ENCODE measurements at regions not wholly inside any gene's neighbourhood (a gene's known extent, or its start where the extent isn't known, plus 50 kb on each side); places are given as distances from the start of the nearest gene placed in this dataset.
"Not testable (repeated sequence)": the region's sequence is repeated elsewhere in the genome, so short reads cannot be mapped to it uniquely, and the experiment has no call there.

DNA sequence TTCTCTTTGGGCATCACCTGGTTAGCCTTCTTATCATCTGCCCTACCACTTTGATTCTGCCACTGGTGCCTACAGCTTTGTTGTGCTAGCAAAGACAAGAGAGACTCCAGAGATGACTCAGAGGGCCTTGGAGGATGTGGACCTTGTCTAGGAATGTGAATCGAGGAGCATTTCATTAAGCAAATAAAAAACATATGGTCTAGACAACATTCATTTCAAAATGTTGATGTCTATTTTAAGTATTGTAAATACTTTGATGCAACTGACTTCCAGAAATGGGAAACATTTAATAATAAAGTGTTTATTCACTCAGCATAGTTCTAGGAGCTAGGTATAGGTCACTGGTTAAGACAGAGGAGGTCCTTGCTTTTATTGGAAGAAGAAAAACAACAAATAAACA is 195.5 kb downstream of the CDCA7 start:
- DNase-seq, result no peak

DNA sequence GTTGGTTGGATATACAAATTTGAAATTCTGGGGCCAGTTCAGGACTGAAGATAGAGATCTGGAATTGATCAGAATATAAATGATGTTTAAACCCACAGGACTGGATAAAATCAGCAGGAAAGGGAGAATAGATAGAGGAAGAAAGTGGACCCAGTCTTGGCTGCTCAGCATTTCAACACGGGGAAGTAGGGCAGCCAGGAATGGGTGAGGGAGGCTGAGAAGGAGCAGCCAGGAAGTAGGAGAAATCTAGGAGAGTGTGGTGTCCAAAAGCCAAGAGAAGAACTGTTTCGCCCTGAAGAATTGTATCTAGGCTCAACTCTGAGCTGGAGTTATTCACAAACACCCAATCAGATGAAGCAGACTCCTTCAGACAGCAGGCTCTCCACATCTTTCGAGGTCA is 197.9 kb downstream of the CDCA7 start:
- DNase-seq, result no peak

DNA sequence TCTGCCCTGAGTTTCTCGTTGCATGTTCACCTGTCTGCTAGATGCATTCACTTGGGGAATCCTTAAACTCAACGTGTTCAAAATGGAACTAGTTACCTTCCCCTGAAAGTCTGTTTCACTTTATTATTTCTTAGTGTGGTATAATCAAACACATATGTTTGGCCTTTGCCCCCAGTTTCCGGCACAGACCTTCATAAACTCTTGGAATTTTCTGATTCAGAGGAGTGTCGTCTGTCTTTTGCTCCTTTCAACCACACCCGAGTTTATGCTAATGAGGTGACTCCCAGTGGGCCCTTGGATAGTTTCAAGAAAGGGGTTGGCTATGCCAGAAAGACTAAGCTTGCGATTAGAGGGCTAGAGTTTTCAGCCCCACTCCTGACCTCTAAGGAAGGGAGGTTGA is 198.9 kb downstream of the CDCA7 start:
- no peak for DNase-seq

DNA sequence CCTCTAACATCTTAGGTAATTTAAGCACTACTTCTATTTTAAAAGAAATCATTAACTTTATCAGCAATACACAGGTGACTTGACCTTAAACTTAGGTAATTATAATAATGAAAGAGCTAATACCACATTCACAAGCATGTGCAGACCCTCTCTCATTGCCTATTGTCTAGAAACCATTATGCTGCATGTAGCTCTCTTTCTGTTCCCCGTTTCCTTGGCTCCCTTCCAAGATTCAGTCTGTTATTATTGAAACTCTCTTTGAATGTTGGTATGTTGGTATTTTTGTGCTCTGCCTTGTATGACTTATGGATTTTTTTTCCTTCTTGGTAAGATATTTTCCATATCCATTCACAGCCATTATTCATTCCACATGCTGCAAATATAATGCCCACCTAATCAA is 201.2 kb downstream of the CDCA7 start:
- no peak for DNase-seq

DNA sequence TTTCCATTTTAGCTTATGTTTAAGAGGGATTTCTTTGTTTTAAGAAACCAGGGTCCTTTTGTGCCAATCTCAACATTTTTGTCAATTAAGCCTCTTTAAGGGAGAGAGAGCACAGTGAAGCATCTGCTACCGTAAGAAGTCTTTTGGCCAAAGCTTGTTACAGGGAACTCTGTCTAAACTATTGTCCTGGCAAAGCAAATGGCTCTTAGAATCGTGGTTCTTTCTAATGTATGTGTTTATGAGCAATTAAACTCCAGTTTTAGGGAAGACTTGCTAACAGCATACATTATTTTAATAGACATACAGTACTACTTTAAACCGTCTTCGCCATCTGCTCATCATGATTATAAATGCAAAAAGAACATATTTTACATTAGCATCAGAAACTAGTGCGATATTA is 202.1 kb downstream of the CDCA7 start:
- no peak for DNase-seq

DNA sequence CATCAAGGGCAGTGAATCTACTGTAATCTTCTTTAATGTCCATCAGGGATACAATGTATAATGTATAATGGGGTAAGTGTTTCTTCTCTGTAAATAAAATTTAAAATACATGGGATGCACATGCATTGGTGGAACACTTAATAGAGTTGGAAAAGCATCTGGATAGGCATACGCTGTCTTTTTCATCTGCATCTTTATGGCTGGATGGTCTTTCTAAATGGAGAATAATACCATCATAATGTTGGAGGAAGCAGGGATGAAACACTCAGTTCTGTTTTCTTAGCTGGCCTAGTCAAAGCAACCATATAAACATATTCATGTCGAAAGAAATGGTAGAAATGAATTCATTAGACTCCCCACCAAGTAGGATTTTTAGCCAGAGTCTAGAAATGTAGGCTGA is 202.8 kb downstream of the CDCA7 start:
- no peak for DNase-seq

DNA sequence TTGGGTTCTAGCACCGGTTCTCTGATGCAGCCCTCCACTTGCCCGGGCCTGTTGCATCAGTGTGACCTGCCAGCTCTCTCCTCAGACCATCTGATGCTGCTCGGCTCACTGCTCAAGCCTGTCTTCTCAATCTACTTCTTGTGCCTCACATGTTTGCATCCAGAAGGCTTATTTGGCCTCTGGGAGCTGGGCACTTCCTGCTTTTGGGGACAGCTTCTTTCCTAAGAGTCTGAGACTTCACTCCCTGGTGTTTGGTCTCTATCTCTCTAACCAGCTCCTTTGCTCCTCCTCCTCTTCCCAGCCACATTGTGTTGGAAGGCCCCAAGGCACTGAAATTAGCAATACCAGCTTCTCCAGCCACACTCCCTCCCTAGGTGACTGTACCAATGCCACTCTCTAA is 212.8 kb downstream of the CDCA7 start:
- DNase-seq, result no peak

DNA sequence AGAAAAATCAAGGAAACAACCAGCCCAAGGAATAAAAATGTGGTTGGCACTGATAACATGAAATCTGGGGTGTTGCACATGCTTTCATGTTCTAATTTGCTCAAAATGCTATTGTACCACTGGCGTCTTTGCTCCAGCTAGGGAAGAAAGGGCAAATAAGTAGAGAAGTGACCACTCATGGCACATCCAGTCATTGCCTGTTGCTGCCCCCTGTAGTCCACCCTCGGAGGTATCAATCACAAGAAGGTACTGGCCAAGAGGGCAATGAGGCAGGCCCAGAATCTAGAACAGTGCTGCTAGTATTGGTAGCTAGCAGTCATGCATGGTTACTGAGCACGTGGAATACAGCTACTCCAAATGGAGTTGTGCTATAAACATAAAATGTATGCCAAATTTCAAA is 213.4 kb downstream of the CDCA7 start:
- no peak for DNase-seq

DNA sequence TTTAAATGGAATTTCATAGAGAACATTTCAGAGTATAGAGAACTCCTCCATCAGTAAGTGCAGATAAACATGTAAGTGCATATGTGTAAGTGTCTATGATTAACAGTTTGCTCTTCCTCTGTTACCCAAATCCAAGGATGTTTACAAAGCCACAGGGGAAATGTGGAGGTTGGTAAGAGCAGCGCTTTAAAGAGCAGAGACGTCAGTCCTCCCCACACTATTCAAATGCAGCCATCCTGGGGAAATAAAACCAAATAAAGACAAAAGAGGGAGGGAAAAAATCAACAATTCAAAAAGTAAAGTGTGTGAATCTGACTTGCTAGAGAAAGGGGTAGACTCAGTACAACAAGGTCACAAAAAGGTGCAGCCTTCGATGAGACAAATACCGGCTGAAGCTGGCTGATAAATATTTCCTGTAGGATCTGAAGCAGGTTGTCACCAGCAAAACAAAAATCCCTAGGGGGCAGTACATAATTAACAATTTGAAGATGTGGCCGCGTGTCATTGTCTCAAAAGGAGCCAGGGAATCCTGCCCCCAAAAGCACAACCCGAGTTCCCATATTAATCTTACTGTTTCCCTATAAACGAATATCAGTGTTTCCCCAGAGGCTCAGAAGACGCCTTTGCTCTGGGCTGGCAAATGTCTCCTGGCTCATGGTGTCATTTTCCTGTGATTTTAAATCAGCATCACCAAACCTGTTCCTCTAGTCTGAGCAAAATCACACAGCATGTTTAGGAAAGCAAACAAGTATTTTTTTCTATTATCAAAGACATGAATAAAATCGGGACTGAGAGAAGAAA is 216.5 kb downstream of the CDCA7 start:
- DNase-seq, result no peak

DNA sequence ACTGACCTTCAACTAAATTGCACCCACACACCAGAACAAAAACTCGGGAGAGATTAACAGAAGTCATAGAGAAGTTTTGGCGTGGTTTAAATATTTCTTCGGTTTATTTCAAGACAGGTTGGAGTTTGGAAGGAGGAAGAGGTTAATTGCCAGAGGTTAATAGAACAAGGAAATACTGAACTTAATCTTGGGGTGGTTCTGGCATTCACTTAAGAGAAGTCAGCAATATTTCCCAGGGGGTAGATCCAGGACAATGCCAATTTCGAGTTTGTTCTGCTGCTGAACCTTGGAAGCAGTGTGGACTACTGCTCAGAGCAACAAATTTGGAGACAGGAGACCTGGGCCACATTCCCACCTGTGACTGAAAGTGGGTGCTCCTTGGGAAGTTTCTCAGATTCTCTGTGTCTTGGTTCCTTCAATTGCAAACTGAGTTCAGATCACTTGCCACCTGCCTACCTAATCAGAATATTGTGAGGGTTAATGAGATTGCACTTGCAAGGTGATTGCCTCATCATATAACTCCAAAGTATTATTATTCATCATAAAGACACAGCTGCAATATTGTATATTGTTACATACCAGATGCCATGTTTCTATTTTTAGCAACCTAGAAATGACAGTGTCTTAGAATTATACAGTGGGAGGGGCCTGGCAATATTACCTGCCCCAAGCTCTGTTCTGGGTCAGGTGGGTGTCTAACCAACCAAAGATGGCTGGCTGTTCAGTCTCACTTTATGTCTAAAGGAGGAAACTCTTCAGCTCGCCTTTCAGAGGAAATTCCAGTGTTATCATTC is 217.4 kb downstream of the CDCA7 start:
- DNase-seq, result no peak

DNA sequence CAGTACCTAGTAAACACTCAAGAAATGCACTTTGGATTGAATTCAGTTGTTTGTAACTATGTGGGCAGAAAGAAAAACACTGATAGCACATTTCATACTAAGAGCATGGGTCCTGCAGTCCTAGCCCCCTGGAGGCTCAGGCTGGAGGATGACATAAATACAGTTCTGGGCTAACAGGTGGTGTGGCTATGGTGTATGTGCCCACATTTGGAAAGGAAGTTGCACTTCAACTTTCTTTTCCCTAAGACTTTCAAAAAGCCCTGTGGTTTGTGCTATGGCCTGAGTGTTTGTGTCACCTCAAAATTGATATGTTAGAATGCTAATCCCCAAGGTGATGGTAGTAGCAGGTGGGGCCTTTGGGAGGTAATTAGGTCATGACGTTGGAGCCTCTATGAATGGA is 218.2 kb downstream of the CDCA7 start:
- no peak for DNase-seq

DNA sequence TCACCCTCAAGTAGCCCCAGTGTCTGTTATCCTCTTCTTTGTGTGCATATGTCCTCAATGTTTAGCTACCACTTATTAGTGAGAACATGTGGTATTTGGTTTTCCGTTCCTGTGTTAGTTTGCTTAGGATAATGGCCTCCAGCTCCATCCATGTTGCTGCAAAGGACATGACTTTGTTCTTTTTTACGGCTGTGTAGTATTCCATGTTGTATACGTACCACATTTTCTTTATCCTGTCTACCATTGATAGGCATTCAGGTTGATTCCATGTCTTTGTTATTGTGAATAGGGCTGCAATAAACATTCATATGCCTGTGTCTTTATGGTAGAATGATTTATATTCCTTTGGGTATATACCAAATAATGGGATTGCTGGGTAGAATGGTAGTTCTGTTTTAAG is 219.1 kb downstream of the CDCA7 start:
- not testable (repeated sequence) for DNase-seq

DNA sequence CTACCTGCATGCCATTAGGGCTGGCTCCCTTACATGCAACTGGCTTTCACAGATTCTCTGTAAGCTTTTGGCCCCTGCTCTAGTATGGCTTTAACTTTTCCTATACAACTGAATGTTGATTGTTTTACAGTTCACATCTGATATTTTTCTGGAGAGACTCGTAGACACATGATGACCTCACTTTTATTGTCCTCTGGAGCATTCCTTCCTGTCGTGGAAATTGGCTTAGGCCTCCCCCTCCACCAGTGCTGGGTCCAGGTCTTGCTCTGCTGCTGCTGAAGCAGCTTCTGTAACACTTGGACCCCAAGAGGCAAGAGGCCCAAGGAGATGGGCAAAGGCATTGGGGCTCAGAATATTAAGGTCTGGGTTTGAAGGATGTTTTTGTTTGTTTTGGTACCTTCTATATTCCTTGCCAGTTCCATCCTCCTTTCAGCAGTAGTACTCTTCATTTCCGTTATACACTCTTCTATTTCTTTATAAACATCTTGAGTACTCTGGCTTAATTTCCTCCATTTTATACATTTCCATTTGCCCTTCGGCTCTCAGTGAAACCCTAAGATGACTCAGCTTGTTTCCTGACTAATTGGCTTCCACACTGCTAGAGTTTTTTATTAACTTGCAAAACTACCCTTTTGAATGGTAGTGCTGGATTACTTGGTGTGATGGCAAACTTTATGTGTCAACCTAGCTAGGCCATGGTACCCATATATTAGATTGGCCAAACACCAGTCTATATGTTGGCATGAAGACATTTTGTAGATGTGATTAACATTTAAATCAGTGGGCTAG is 219.8 kb downstream of the CDCA7 start:
- DNase-seq, result no peak

DNA sequence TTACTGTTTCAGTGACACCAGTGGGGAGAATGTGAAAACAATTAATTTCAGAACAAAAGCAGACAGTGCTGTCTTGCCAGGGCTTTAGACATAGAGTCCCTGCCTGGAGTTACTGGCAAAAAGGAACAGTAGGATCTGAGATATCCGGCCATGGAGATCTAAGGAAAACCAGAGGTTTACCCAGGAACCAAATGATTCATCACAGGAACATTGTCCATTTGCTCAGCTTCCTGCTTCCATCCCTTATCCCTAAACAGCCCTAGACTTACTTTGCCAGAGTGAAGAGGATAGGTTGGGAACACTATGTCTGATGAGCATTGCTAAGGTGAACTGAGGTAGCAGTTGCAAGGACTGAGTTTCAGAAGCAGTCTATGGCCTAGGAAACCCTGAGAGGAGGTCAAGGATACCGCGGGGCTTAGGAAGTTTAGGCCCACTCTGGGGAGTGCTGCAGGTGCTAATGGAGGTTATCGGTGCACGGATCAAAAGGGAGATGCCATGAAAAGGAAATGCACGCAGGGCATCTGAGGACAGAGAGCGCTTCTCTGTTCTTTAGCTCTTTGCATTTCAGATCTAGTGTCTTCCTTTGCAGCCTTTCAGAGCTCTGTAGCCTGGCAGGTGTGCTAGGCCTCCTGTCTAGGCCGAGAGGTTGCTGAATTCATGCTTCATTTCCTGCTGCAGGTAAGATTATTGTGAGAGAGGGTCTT is 223.9 kb downstream of the CDCA7 start:
- no peak for DNase-seq

DNA sequence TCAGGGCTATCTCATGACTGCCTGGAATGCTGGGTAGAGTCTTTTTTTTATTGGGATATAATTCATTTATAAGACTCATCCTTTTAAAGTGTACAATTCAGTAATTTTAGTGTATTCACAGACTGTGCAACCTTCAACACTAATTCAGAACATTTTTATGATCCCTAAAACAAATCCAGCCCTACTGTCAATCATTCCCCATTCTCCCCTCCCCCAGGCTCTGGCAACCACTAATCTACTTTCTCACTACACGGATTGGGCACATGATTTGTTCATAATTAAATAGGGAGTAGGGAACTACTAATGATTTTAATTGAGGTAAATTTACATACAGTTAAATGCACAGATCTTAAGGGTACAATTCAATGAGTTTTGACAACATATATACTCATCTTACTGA is 225.7 kb downstream of the CDCA7 start:
- no peak for DNase-seq

DNA sequence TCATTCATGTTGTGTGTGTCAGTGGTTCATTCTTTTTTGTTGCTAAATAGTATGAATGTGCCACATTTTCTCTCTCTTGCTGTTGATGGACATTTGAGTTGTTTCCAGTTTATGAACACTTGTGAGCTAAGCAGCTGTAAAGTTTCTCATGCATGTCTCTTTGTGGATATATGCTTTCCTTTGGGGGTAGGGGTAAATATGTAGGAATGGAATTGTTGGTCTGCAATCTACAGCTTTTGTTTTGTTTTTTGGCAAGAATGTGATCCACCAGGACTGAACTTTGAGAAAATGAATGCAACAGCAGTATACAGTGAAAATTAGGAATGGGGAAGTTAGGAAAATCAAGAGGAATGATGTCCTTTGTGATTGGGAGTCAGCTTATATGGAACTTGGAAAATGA is 226.3 kb downstream of the CDCA7 start:
- DNase-seq, result no peak

DNA sequence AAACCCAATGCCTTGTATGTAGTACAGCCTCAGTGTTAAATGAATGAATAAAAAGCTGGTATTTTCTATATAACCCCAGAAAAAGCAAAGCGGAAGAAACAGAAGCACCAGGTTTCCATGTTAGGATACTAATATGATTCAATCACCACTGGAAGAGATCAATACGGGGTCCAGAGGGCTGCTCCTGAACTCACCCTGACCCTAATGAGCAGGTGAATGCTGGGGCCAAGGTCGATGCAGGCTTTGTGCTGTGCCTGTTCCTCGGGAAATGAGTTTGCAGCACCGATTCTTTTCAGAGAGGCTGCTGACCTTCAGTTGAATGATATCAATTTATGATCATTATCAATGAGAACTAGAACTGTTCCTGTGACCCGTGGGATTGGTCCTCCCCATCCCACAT is 228.5 kb downstream of the CDCA7 start:
- no peak for DNase-seq

DNA sequence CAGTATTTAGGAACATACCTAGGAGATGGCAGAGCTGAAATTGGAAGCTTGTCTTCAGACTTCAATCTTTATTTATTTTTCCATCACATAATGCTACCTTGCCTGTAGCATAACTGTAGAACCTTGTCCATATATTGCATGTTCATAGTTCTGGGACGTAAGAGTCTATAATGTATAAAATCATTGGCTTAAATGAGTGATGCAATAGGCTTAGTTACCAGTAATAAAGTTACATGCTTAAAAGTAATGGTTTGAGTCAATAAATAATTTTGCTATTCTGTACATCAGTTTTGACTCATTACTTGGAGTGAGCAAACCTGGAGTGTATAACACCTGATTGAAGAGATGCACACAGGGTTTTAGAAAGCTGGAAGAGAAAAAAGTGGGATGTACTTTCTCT is 229.3 kb downstream of the CDCA7 start:
- DNase-seq, result no peak

DNA sequence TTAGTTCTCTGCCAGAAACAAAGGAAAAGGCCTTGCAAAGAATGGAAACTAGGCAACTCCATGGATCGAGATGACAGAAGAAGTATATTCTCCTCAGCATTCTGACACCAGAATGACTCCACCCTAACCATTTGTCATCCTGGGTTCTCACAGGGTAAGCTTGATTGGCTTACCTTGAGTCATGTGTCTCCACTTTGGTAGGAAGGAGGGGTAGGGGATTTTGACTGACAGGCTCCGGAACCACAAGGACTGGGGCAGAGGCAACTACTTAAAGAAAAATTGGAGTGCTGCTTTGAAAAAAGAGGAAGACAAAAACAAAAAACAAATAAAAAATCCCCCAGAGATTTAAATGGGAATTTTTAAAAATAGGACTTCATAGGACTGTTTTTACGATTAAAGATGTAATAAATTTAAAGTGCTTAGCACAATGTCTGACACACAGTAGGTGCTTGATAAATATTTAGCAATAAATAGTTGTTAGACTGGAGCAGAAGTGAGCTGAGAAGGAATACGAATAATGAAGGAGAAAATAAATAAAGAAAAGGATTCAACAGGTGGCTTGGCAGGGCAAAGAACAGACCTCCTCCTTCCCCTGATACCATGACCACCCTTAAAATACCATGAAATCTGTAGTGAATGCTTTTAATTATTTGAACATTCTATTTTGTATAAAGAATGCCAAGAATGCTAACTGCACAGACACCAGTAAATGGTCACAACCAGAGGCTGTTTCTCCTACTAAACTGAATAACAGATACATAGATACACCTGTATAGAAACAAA is 230.2 kb downstream of the CDCA7 start:
- DNase-seq, result no peak

DNA sequence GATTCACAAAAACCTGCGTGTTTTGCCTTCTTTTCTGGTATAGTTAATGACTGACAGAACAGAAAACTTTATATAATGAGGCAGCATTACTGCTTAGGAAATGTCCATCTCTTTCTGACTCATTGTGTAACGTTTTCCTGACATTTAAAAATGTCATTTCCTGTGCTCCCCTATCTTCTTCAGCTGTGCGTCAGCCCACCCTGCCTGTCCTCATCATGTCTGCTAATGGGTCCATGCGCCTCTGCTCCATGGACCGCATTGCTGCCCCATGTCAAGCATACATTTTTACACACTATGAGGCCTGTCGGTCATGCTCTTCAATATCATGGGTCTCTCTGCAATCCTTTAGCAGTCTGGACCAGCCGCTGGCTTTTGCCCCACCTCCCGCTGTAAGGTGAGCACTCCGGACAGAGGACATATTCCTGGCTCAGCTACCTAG is 234.3 kb downstream of the CDCA7 start:
- DNase-seq, result no peak

DNA sequence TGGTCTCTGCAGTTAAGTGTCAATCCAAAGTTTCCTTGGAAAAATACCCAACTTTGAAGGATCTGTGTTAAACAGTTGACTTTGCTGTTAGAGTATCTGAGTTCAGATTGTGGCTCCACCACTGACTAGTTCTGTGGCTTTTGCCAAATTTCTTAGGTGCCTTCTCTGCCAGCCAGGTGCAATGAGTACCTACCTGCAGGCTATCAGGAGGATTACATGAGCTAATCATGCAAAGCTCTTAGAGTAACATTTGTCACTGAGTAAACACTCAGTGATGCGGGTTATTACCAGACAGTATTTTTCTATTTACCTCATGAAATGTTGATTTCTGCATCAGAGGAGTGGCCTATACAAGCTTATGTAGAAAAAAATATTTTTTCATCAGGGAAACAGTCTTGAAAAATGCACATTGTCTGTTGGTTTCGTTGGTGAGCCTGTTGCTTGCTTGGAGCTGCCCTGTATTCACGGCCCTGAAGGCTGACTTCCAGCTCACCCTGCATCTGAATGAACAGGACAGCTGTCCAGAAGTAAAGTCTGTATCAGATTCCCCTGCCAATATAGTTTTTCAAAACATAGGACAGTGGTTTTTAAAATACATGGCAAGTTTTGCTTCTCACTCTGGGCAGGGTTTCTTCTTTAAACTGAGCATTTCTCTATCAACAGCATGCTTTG is 235.1 kb downstream of the CDCA7 start:
- DNase-seq, result no peak
